K562 (cell line): ENCODE measurements at regions not wholly inside any gene's neighbourhood (a gene's known extent, or its start where the extent isn't known, plus 50 kb on each side); places are given as distances from the start of the nearest gene placed in this dataset.

ENCODE experiments used
- ATAC-seq: fragments of 200-7000 bp; cut with Tn5 transposase; 3 replicates; pipeline ENCODE4 v1.9.1; 2020; ENCODE audit warnings: moderate library complexity
- BruUV-seq: library from RNA; stranded (reverse); fragments of 400-500 nt; replicated peaks from 2 replicates; lab custom pipeline; 2021; lab: Mats Ljungman, UMichigan
- CTCF ChIA-PET: fragments of 300-600 bp; formaldehyde crosslinking; extraction: SDS; loops from one replicate; lab custom pipeline; 2021; ENCODE audit warnings: low intra/inter-chr PET ratio; lab: Yijun Ruan, JAX
- POLR2A ChIA-PET: fragments of 300-600, 350-650 bp; sonication (Branson Sonifier 250); formaldehyde crosslinking; extraction: SDS; loops from one replicate; lab custom pipeline; 2021; ENCODE audit warnings: antibody characterized with exemption, inconsistent platforms; lab: Yijun Ruan, JAX
- DNase-seq, 4 experiments: peaks; one replicate each; pipeline versions ENCODE4 v3.0.0 to v3.0.0-alpha.2; 2011 to 2018; ENCODE audit warnings: low spot score in 3 of 4, mixed read lengths in 3 of 4; ENCODE audit errors: extremely low read depth in 1 of 4
- FAIRE-seq: peaks from 2 replicates; lab custom pipeline; 2011; peaks lifted over from hg19 to GRCh38; lab: Jason Lieb, UNC
- H2AFZ ChIP-seq: 2 replicates; pipeline ENCODE4 v1.6.0; 2011; ENCODE audit warnings: low read depth, low read length, control low read depth, inconsistent platforms
- H3K27ac ChIP-seq: fragments of 200-600 bp; 3 replicates; pipeline ENCODE4 v1.8.0; 2011; ENCODE audit warnings: low read depth, mild to moderate bottlenecking, control low read depth, inconsistent platforms, low read length, moderate library complexity, mixed read lengths; ENCODE audit errors: extremely low read depth
- H3K27me3 ChIP-seq, 2 experiments: fragments of 300-600 bp in 1 of 2; 2 replicates in 1 of 2; 3 replicates in 1 of 2; pipeline versions ENCODE4 v1.6.0 to v1.8.0; 2011; ENCODE audit warnings: inconsistent platforms in 2 of 2, low read length in 2 of 2, mild to moderate bottlenecking in 1 of 2, mixed read lengths in 1 of 2, moderate library complexity in 1 of 2; ENCODE audit not compliant: control insufficient read depth in 2 of 2, insufficient read depth in 2 of 2
- H3K36me3 ChIP-seq: fragments of 300-600 bp; 3 replicates; pipeline ENCODE4 v1.8.0; 2011; ENCODE audit warnings: mild to moderate bottlenecking, low read length, inconsistent platforms; ENCODE audit not compliant: control insufficient read depth, insufficient read depth
- H3K4me1 ChIP-seq, 2 experiments: fragments of 200-600 bp in 1 of 2; replicated peaks in 1 of 2; 2 replicates in 1 of 2; 3 replicates in 1 of 2; pipeline versions ENCODE4 v1.5.1 to v1.8.0; 2011; ENCODE audit warnings: inconsistent platforms in 2 of 2, low read length in 2 of 2, mild to moderate bottlenecking in 1 of 2, mixed read lengths in 1 of 2, moderate library complexity in 1 of 2; ENCODE audit not compliant: control insufficient read depth in 2 of 2, insufficient read depth in 2 of 2
- H3K4me2 ChIP-seq: 2 replicates; pipeline ENCODE4 v1.6.1; 2011; ENCODE audit warnings: low read length, control low read depth, inconsistent platforms, mixed read lengths; ENCODE audit not compliant: insufficient read depth
- H3K4me3 ChIP-seq: fragments of 200-600 bp; sonication (generic), shearing (Covaris generic); 2 replicates; pipeline ENCODE4 v1.5.1; 2016; ENCODE audit warnings: control low read depth, inconsistent platforms
- H3K79me2 ChIP-seq: fragments of 200-600 bp; 3 replicates; pipeline ENCODE4 v1.8.0; 2011; ENCODE audit warnings: low read length, inconsistent platforms; ENCODE audit not compliant: control insufficient read depth, insufficient read depth
- H3K9ac ChIP-seq, 2 experiments: 2 replicates each; pipeline versions ENCODE4 v1.6.0 to v1.6.1; 2011; ENCODE audit warnings: low read depth in 2 of 2, low read length in 2 of 2, control low read depth in 1 of 2, inconsistent platforms in 1 of 2, mild to moderate bottlenecking in 1 of 2, mixed read lengths in 1 of 2; ENCODE audit not compliant: insufficient read depth in 1 of 2
- H3K9me1 ChIP-seq: one replicate; pipeline ENCODE4 v1.6.0; 2011; ENCODE audit warnings: inconsistent platforms, mild to moderate bottlenecking, low read length, moderate library complexity; ENCODE audit not compliant: control insufficient read depth, insufficient read depth
- H3K9me3 ChIP-seq: replicated peaks from 2 replicates; pipeline ENCODE4 v1.5.1; 2011; ENCODE audit warnings: low read depth, low read length, inconsistent platforms; ENCODE audit not compliant: control insufficient read depth, insufficient read depth
- H4K20me1 ChIP-seq: replicated peaks from 2 replicates; pipeline ENCODE4 v1.6.1; 2011; ENCODE audit warnings: low read length, inconsistent platforms, mixed read lengths; ENCODE audit not compliant: control insufficient read depth, insufficient read depth
- C11orf30 ChIP-seq: fragments of 450-650 bp; IDR thresholded peaks from 2 replicates; pipeline ENCODE4 v1.6.1; 2016; ENCODE audit warnings: low read depth, mild to moderate bottlenecking
- MNT ChIP-seq, 2 experiments: fragments of 450-650 bp; conservative IDR thresholded peaks; 2 replicates each; pipeline ENCODE4 v1.6.1; 2017; ENCODE audit warnings: mild to moderate bottlenecking in 2 of 2, moderate library complexity in 2 of 2
- MTA3 ChIP-seq: fragments of 450-650 bp; formaldehyde crosslinking; IDR thresholded peaks from 2 replicates; pipeline ENCODE4 v1.6.1; 2017; ENCODE audit warnings: mild to moderate bottlenecking, borderline replicate concordance
- NELFE ChIP-seq: IDR thresholded peaks from 2 replicates; pipeline ENCODE4 v1.6.1; 2011; ENCODE audit warnings: mild to moderate bottlenecking; ENCODE audit not compliant: insufficient read depth, insufficient read length
- NR2C1 ChIP-seq, 2 experiments: fragments of 450-650 bp; IDR thresholded peaks; 2 replicates each; pipeline ENCODE4 v1.6.1; 2017; ENCODE audit warnings: mild to moderate bottlenecking in 2 of 2, antibody characterized with exemption in 1 of 2, inconsistent platforms in 1 of 2, missing compliant biosample characterization in 1 of 2, missing genetic modification characterization in 1 of 2
- PRPF4 ChIP-seq: fragments of 200-400 bp; formaldehyde crosslinking; IDR thresholded peaks from one replicate; pipeline ENCODE4 v1.6.1; 2017; ENCODE audit warnings: low read length, low read depth, mild to moderate bottlenecking; ENCODE audit not compliant: insufficient read depth, poor library complexity, severe bottlenecking
- PTBP1 ChIP-seq: fragments of 200-400 bp; formaldehyde crosslinking; IDR thresholded peaks from 2 replicates; pipeline ENCODE4 v1.6.1; 2017; ENCODE audit warnings: low read depth, low read length
- RBBP5 ChIP-seq: fragments of 200-600 bp; sonication (generic); IDR thresholded peaks from 2 replicates; pipeline ENCODE4 v1.6.1; 2012; ENCODE audit warnings: borderline replicate concordance, mild to moderate bottlenecking, low read length, control low read depth, inconsistent platforms; ENCODE audit not compliant: insufficient read depth, poor library complexity, severe bottlenecking
- SRF ChIP-seq, 2 experiments: fragments of 250-450, 450-650 bp in 1 of 2; sonication (Bioruptor Pico) in 1 of 2; sonication (generic) in 1 of 2; formaldehyde crosslinking; IDR thresholded peaks; 2 replicates each; pipeline versions ENCODE4 v1.5.0 to v1.5.1; 2020 to 2022; ENCODE audit warnings: mild to moderate bottlenecking in 1 of 2, missing genetic modification reagents in 1 of 2
- TCFL5 ChIP-seq: fragments of 250-450 bp; sonication (Bioruptor Pico); conservative IDR thresholded peaks from 2 replicates; pipeline ENCODE4 v1.6.1; 2021; ENCODE audit warnings: mild to moderate bottlenecking, moderate library complexity, matching md5 sums
- ZNF121 ChIP-seq: sonication (generic); formaldehyde crosslinking; conservative IDR thresholded peaks from 2 replicates; pipeline ENCODE4 v1.8.0; 2022; ENCODE audit warnings: missing genetic modification reagents
- ZNF449 ChIP-seq: fragments of 250-450 bp; sonication (Bioruptor Pico); IDR thresholded peaks from 2 replicates; pipeline ENCODE4 v1.8.0; 2022; ENCODE audit warnings: moderate library complexity, mild to moderate bottlenecking, inconsistent platforms
- ZNF717 ChIP-seq: fragments of 250-450 bp; sonication (Bioruptor Pico); IDR thresholded peaks from 2 replicates; pipeline ENCODE4 v1.5.0; 2021
- ZNF77 ChIP-seq: fragments of 250-450 bp; sonication (Bioruptor Pico); IDR thresholded peaks from 2 replicates; pipeline ENCODE4 v1.5.0; 2020
- WGBS: fragments of 100-300 bp; shearing (Covaris generic); methylation state at CpG from one replicate; pipeline ENCODE4 v1.1.6; 2016; ENCODE audit warnings: low coverage, mixed read lengths; ENCODE audit not compliant: insufficient coverage; ENCODE audit errors: missing lambda C conversion rate; 5-methylcytosine and 5-hydroxymethylcytosine counted together
- in situ Hi-C: fragments of 300-500 bp; cut with MboI; formaldehyde crosslinking; loops from 4 replicates; pipeline ENCODE4 v1.15.0; 2018; ENCODE audit warnings: inconsistent platforms, mixed read lengths
- intact Hi-C: fragments of 100-400 bp; cut with micrococcal nuclease; formaldehyde crosslinking; loops from 2 replicates; pipeline ENCODE4 v1.14.2; 2022
- TF ChIP-seq, protein P1 (sequence below): sonication (generic); formaldehyde crosslinking; IDR thresholded peaks from 2 replicates; pipeline ENCODE4 v1.8.0; 2022; ENCODE audit warnings: mild to moderate bottlenecking, missing genetic modification reagents

GRCh38 chr18:10015288-10015701, 101.5 kb downstream of the VAPA start:
- Histone ChIP-seq H3K27ac (no peak overlapping the region), H3K36me3 (no peaks in the 10 kb centered on the region), H3K9me3 (no peaks in the 10 kb centered on the region), H3K4me3 (no peak overlapping the region), H3K9me1 (peaks cover 3% of the 10 kb centered on the region), H3K4me2 (no peak overlapping the region; the same call in 1 of the 2 replicates), H3K79me2 (no peaks in the 10 kb centered on the region), H3K27me3 (peaks cover 37 to 45% of the 10 kb centered on the region in 2 experiments), H3K4me1 (no peaks in the 10 kb centered on the region), H4K20me1 (no peaks in the 10 kb centered on the region; the same call in 1 of the 2 replicates), H3K9ac (no peak overlapping the region), H2AFZ (peak overlapping the region; percentile 12; the same call in 1 of the 2 replicates)
- ATAC-seq (peak; percentile 44; the same call in 2 of the 3 replicates), DNase-seq (peak in 1 of 4 experiments; percentile 20), FAIRE-seq (no peak)
- ChIA-PET CTCF (no interaction called here), POLR2A (interaction anchor here (0.7 kb wide), 1 partner anchor 1322 kb away, joined by 3 read pairs; no protein-coding TSS in a partner anchor)
- no TSS peak for BruUV-seq
- intact Hi-C loops (no loop called here), in situ Hi-C loops (no loop called here)
- under 1% methylated on average over 9 of the region's 9 CpGs for WGBS
- TF ChIP-seq C11orf30 (peak; percentile 71; the same call in 1 of the 2 replicates), PRPF4 (no peak), MNT (conservative IDR thresholded peaks at IDR 0.05) (no peak), RBBP5 (no peak), NR2C1 (IDR thresholded peaks at IDR 0.05) (no peak), NR2C1 (tag; IDR thresholded peaks at IDR 0.05) (0 out of 2 replicates have a peak, but pooled peaks have one; percentile 20), NELFE (no peak), ZNF77 (CRISPR knock-in tag) (no peak), MTA3 (no peak), ZNF449 (CRISPR knock-in tag) (no peak), ZNF121 (CRISPR knock-in tag) (no peak), SRF (CRISPR knock-in tag; IDR thresholded peaks at IDR 0.05) (no peak), ZNF717 (no peak), TCFL5 (CRISPR knock-in tag) (no peak), PTBP1 (no peak)
- TF ChIP-seq, protein P1, sequence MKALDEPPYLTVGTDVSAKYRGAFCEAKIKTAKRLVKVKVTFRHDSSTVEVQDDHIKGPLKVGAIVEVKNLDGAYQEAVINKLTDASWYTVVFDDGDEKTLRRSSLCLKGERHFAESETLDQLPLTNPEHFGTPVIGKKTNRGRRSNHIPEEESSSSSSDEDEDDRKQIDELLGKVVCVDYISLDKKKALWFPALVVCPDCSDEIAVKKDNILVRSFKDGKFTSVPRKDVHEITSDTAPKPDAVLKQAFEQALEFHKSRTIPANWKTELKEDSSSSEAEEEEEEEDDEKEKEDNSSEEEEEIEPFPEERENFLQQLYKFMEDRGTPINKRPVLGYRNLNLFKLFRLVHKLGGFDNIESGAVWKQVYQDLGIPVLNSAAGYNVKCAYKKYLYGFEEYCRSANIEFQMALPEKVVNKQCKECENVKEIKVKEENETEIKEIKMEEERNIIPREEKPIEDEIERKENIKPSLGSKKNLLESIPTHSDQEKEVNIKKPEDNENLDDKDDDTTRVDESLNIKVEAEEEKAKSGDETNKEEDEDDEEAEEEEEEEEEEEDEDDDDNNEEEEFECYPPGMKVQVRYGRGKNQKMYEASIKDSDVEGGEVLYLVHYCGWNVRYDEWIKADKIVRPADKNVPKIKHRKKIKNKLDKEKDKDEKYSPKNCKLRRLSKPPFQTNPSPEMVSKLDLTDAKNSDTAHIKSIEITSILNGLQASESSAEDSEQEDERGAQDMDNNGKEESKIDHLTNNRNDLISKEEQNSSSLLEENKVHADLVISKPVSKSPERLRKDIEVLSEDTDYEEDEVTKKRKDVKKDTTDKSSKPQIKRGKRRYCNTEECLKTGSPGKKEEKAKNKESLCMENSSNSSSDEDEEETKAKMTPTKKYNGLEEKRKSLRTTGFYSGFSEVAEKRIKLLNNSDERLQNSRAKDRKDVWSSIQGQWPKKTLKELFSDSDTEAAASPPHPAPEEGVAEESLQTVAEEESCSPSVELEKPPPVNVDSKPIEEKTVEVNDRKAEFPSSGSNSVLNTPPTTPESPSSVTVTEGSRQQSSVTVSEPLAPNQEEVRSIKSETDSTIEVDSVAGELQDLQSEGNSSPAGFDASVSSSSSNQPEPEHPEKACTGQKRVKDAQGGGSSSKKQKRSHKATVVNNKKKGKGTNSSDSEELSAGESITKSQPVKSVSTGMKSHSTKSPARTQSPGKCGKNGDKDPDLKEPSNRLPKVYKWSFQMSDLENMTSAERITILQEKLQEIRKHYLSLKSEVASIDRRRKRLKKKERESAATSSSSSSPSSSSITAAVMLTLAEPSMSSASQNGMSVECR (CRISPR knock-in tag), result no peak
